ENCODE measurements at regions not wholly inside any gene's neighbourhood (a gene's known extent, or its start where the extent isn't known, plus 50 kb on each side); places are given as distances from the start of the nearest gene placed in this dataset.

- intact Hi-C loops (cut with micrococcal nuclease): no loop called here
- TF ChIP-seq CTCF (IDR thresholded peaks at IDR 0.05): no peak
- no peaks in the 10 kb centered on the region for H3K27me3 ChIP-seq (ENCODE audit: control insufficient read depth, insufficient read depth, low read length)
- no peaks in the 10 kb centered on the region for H3K36me3 Mint-ChIP-seq
- no peak overlapping the region for H3K27ac Mint-ChIP-seq
- no peaks in the 10 kb centered on the region for H3K36me3 ChIP-seq (ENCODE audit: control insufficient read depth, insufficient read depth, low read length)
- no peaks in the 10 kb centered on the region for H3K4me1 ChIP-seq (ENCODE audit: control insufficient read depth, insufficient read depth, low read length)
- 57% methylated on average over 1 of the region's 1 CpG for WGBS (ENCODE audit: insufficient coverage)
- H3K9me3 ChIP-seq (ENCODE audit: control insufficient read depth, insufficient read depth, low read length): no peaks in the 10 kb centered on the region
- H3K27ac ChIP-seq (ENCODE audit: low read length): no peak overlapping the region
- H3K4me1 Mint-ChIP-seq: no peaks in the 10 kb centered on the region
- no peaks in the 10 kb centered on the region for H3K27me3 Mint-ChIP-seq (ENCODE audit: low read depth in 2 of 2)
- ATAC-seq: no peak
- H3K4me3 Mint-ChIP-seq: no peak overlapping the region
- no peaks in the 10 kb centered on the region for H3K9me3 Mint-ChIP-seq
- no peak for DNase-seq
- no peak overlapping the region for H3K4me3 ChIP-seq (ENCODE audit: low read length)
Measured at GRCh38 chrY:12244146-12244545, 456.9 kb upstream of the USP9Y start.

GRCh38 chrY:12253756-12254155 is 447.3 kb upstream of the USP9Y start:
- ATAC-seq (no peak), DNase-seq (no peak)
- no peaks in the 10 kb centered on the region for H3K36me3 ChIP-seq (ENCODE audit: control insufficient read depth, insufficient read depth, low read length)
- H3K27ac ChIP-seq (ENCODE audit: low read length): no peak overlapping the region
- no peak overlapping the region for H3K4me3 ChIP-seq (ENCODE audit: low read length)
- peaks cover 0 to 5% of the 10 kb centered on the region in 2 donors for H3K27me3 Mint-ChIP-seq (ENCODE audit: low read depth in 2 of 2)
- no peak overlapping the region for H3K4me3 Mint-ChIP-seq
- no peaks in the 10 kb centered on the region for H3K9me3 Mint-ChIP-seq
- no peak for TF ChIP-seq CTCF (IDR thresholded peaks at IDR 0.05)
- H3K27me3 ChIP-seq (ENCODE audit: control insufficient read depth, insufficient read depth, low read length): no peaks in the 10 kb centered on the region
- no peak overlapping the region for H3K27ac Mint-ChIP-seq
- H3K9me3 ChIP-seq (ENCODE audit: control insufficient read depth, insufficient read depth, low read length): no peaks in the 10 kb centered on the region
- no peaks in the 10 kb centered on the region for H3K4me1 ChIP-seq (ENCODE audit: control insufficient read depth, insufficient read depth, low read length)
- intact Hi-C loops (cut with micrococcal nuclease): no loop called here
- WGBS (ENCODE audit: insufficient coverage): 85% methylated on average over 11 of the region's 11 CpGs
- H3K4me1 Mint-ChIP-seq: no peaks in the 10 kb centered on the region
- H3K36me3 Mint-ChIP-seq: no peaks in the 10 kb centered on the region

GRCh38 chrY:12271162-12271561 is 429.9 kb upstream of the USP9Y start:
- 86% methylated on average over 3 of the region's 4 CpGs for WGBS (ENCODE audit: insufficient coverage)
- H3K9me3 Mint-ChIP-seq: no peaks in the 10 kb centered on the region
- Histone ChIP-seq H3K4me1 (ENCODE audit: control insufficient read depth, insufficient read depth, low read length) (no peaks in the 10 kb centered on the region), H3K27me3 (ENCODE audit: control insufficient read depth, insufficient read depth, low read length) (no peaks in the 10 kb centered on the region), H3K36me3 (ENCODE audit: control insufficient read depth, insufficient read depth, low read length) (no peaks in the 10 kb centered on the region), H3K9me3 (ENCODE audit: control insufficient read depth, insufficient read depth, low read length) (no peaks in the 10 kb centered on the region), H3K4me3 (ENCODE audit: low read length) (no peak overlapping the region), H3K27ac (ENCODE audit: low read length) (no peak overlapping the region)
- no peak for TF ChIP-seq CTCF (IDR thresholded peaks at IDR 0.05)
- no peak overlapping the region for H3K27ac Mint-ChIP-seq
- ATAC-seq (no peak), DNase-seq (no peak)
- no peak overlapping the region for H3K4me3 Mint-ChIP-seq
- H3K4me1 Mint-ChIP-seq: no peaks in the 10 kb centered on the region
- peaks cover 0 to 2% of the 10 kb centered on the region in 2 donors for H3K27me3 Mint-ChIP-seq (ENCODE audit: low read depth in 2 of 2)
- H3K36me3 Mint-ChIP-seq: no peaks in the 10 kb centered on the region
- intact Hi-C loops (cut with micrococcal nuclease): no loop called here

GRCh38 chrY:12285608-12286007 is 415.4 kb upstream of the USP9Y start:
- Histone ChIP-seq H3K36me3 (ENCODE audit: control insufficient read depth, insufficient read depth, low read length) (no peaks in the 10 kb centered on the region), H3K27me3 (ENCODE audit: control insufficient read depth, insufficient read depth, low read length) (no peaks in the 10 kb centered on the region), H3K4me1 (ENCODE audit: control insufficient read depth, insufficient read depth, low read length) (peaks cover 16% of the 10 kb centered on the region), H3K9me3 (ENCODE audit: control insufficient read depth, insufficient read depth, low read length) (no peaks in the 10 kb centered on the region), H3K27ac (ENCODE audit: low read length) (no peak overlapping the region), H3K4me3 (ENCODE audit: low read length) (no peak overlapping the region)
- Mint-ChIP-seq H3K36me3 (no peaks in the 10 kb centered on the region), H3K9me3 (no peaks in the 10 kb centered on the region), H3K27ac (no peak overlapping the region), H3K4me3 (no peak overlapping the region), H3K27me3 (ENCODE audit: low read depth in 2 of 2) (peaks cover 0 to 34% of the 10 kb centered on the region in 2 donors), H3K4me1 (peaks cover 0 to 20% of the 10 kb centered on the region in 2 donors)
- DNase-seq (no peak), ATAC-seq (no peak)
- intact Hi-C loops (cut with micrococcal nuclease): no loop called here
- WGBS (ENCODE audit: insufficient coverage): 88% methylated on average over 5 of the region's 5 CpGs
- TF ChIP-seq CTCF (IDR thresholded peaks at IDR 0.05): no peak

Measured in natural killer cell (primary cell).